HG02884 (cell line): ENCODE measurements at regions not wholly inside any gene's neighbourhood (a gene's known extent, or its start where the extent isn't known, plus 50 kb on each side); places are given as distances from the start of the nearest gene placed in this dataset.
"Not testable (repeated sequence)": the region's sequence is repeated elsewhere in the genome, so short reads cannot be mapped to it uniquely, and the experiment has no call there.

Source experiments
- ATAC-seq: cut with Tn5 transposase; IDR thresholded peaks from one replicate; pipeline ENCODE4 v1.9.1; 2021; ENCODE audit warnings: mild to moderate bottlenecking, moderate library complexity; ENCODE audit not compliant: unreplicated experiment

- not testable (repeated sequence) for ATAC-seq
Observed at GRCh38 chr11:115967203-115967602, 463.0 kb upstream of the CADM1 start.

DNA sequence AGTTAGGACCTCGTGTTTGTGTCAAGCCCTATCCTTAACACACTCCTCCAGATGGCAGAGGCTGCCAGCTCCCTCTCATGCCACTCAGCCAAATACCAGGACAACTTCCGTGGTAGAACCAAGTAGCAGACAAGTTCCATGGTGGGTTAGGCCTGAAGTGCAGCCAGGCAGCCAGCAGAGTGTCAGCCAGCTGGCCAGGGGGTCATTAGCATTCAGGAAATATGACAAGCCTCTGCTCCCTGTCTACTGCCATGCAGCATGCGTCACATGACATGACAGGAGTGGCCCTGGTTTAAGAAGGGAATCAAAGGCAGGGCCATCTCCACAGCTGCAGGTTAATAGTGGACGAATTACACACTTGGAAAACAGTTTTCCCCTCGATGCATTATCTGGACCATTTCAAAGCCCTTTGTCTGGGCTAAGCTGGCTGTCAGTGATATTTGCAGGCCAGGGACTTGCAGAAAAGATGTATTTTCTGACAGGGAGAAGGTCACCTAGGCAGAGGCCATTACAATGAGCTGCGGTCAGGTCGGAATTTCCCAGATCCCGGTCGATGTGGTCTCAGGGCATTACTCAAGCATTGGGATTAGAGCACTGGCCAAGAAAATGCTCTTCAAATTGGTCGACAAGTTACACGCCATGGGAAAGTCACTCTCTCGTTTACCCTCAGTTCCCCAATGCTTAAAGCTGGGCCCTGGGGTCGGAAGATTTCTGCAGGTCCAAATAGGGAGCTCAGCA is 461.7 kb upstream of the CADM1 start:
- no peak for ATAC-seq

GRCh38 chr11:115964091-115964490 is 459.9 kb upstream of the CADM1 start:
- ATAC-seq = no peak

DNA sequence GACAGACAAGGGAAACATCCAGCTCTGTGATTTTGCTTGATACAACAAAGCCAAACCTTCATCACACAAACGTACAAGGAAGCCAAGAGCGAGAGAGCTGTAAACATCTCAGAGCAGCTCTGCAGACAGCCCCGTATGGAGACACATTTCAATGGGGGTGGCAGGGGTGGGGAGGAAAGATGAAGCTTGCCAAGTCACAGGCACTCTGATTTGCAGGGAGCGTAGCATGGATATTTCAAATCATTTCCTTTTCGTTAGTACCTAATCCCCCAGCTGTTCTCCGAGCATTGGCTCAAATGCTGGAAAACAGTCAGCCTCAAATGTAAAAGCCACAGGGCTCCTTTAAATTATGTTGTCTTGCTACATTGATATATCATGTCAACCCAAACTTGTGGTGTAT is 458.9 kb upstream of the CADM1 start:
- no peak for ATAC-seq

DNA sequence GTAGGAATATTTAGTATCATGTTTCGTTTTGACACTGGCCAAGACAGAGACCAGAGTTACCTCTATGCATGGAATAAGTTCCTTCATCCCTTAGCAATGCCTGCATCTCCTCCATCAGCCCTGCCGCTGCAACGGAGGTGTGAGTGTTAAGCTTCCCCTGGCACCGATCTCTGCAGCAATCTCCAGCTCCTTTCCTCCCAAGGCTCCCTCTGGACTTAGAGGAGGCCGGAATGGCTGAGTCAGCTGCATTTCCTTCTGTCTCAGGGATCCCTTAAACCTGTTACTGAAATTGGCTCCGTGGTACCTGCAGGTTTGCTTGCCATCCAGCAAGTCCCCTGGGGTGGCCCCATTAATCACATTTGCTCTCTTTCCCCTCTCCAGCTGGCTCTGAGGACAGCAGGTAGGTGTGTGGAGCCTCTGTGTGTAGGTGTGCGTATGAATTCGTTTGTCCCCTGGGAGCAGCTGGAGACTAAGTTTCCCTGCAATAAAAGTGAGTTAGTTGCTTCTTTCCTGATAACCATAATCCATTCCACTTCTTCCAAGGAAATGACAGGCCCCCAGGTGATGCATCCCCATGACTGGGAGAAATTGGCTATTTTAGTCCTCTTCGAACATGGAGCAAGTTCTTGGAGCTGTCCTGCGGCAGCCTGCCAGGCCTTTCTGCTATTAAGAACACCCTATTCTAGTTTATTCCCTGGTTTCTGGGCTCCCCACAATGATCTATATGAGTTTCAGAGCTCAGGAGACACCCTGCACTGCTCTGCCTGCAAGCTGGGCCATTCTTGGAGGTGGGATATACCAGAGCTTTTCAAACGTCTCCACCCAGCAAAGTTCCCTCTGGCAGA is 457.2 kb upstream of the CADM1 start:
- ATAC-seq = no peak

DNA sequence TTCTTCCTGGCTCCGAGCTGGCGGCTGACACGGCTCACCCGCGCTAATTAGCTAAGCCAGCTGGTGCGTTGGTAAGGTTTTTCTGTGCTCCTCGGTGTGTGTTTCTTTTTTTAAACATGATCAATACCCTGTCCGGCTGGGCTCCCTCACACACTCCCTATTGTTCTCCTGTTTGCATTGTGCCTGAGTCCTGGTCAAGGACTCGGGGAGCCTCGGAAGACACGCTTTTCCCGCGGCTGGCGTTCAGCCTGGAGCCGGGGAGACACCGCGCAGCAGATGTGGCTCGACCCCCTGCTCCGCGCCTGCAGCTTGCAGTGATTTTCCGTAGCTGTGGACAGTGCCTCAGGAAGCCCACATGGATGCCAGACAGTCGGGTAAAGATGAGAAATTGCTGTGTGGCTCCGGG is 454.9 kb upstream of the CADM1 start:
- no peak for ATAC-seq

DNA sequence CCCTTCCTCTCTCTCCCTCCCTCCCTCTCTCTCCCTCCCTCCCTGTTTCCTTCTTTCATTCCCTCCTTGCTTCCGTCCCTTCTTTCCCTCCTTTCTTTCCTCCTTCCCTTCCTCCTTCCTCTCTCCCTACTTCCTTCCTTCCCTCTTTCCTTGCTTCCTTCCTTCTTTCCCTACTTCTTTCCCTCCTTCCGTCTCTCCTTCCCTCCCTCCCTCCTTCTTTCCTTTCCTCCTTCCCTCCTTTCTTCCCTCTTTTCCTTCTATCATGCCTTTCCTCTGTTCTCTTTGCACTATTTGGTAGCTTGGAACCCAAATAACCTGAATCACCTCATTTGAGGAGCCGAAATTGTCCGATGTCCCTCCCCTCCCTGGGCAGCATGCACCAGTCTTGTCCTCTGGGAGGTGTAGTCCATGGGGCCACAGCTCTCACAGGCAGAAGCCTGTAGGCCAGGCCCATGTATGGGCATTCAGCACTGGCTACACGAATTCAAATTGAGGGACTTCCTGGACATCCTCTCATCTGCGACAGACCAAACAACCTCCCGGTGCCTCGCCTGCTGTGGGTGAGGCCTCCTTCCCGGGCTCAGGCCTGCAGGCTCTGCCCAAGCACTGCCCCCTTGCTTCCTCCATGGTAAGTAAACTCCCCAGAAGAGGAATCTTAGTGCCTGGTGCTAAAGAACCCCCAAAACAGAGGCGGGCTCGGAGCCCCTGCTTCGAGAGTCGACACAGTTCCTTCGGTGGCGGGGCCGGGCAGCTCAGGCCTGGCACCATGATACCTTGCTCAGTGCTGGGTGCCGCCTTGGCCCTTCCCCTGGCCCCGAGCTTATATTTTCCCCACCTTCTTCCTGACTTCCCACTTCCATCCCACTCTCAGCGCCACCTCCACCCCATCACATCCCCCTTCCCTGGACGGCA is 454.1 kb upstream of the CADM1 start:
- ATAC-seq = no peak

DNA sequence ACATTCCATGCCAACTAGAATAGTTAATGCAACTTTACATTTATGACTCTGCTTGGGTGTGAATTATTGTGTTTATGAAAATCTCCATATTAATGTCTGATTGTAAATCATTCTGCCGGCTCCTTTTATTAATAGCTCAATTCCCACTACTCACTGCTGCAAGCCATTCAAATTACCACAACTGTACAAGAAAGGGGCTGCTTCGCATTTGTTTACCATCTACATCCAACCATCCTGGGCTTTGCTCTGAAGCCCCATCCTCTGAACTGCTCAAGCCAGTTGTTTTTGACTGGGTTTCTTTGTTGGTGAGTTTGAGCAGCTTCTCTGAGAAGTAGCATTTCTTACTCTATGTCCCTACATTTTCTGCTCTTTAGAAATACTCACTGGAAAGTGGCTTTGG is 451.6 kb upstream of the CADM1 start:
- ATAC-seq = no peak

DNA sequence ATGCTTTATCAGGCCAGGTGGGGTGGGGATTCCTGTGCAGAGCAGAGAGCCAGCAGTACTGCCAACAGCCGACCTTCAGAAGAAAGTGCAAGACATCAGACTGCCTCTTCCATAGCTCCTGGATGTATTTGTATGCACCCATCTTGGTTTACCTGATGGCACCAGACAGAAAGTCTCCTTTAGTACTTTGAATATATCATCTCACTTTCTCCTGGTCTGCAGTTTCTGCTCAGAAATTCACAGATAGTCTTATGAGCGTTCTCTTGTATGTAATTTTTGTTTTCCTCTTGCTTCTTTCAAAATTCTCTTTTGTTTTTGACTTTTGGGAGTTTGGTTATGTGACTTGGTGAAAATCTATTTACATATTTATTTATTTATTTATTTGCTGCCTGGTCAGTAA is 446.4 kb upstream of the CADM1 start:
- no peak for ATAC-seq

GRCh38 chr11:115944596-115944995 is 440.4 kb upstream of the CADM1 start:
- no peak for ATAC-seq

GRCh38 chr11:115942011-115942410 is 437.8 kb upstream of the CADM1 start:
- ATAC-seq = no peak

DNA sequence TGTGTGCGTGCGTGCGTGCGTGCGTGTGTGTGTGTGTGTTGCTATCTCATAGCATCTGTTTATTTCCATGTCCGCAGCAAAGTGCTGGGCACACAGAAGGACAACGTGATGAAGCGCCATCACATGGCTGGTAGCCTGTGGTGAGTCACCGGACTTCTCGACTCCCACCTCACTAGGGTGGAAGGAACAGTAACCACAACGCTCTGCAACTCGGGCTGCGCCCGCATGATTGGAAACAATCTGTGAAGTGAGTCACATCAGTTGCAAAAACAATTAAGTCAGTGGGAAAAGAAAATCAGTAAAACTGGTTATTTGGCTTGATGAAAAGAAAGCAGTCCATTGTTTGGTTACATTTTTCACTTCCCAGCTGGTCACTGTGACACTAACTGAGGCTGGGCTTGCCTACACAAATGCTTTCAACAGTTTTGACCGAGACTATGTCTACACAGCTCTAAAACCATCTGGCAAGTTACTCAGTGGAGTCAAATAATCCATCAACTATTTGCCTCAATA is 437.3 kb upstream of the CADM1 start:
- no peak for ATAC-seq

DNA sequence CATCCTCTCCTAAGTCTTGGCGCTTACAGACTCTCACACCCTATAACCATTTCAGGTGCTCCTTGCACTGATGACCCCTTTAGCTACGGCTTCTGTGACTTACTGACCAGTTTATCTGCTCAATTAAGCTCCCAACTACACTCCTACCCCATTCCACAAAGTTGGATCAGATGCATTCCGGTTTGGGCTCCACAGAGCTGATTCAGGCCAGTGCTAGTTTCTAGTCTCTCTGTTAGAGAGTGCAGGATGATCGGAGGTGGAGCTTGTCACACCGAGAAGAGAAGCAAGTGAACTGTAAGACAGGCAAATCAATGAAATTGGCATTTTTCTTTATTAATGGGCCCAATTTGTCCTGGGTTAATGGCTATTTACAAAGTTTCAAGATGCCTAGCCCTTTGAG is 436.8 kb upstream of the CADM1 start:
- ATAC-seq = no peak

DNA sequence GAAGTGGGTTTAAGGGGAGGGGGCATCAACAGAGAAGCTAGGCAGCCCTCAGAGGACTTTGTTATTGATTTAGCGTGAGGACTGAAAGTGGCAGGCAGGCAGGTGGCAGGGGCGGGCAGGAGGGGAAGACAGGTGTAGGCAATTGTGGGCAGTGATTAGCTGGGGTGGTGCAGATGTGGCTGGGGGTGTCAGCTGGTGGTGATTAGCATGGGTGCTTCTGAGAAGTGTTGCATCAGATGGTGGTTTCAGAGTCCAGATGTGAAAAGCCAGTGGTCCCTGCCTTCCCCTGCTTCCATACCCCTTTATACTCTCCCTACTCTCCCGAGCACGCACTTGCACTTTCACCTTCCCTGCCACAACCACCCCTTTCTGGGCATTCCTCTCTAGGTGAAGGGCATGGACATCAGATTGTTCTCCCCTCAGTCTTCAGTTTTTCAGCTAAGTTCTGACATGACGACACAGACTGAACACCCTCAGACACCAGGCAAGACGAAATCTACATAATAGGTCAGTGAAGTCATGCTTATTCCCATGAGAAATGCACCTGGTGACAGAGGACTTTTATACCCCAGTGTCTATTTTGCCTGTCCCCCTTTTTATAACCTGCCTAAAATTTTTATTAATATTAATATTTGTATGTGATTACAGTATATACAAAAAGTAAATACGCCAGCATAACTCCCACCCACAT is 435.7 kb upstream of the CADM1 start:
- ATAC-seq = no peak

DNA sequence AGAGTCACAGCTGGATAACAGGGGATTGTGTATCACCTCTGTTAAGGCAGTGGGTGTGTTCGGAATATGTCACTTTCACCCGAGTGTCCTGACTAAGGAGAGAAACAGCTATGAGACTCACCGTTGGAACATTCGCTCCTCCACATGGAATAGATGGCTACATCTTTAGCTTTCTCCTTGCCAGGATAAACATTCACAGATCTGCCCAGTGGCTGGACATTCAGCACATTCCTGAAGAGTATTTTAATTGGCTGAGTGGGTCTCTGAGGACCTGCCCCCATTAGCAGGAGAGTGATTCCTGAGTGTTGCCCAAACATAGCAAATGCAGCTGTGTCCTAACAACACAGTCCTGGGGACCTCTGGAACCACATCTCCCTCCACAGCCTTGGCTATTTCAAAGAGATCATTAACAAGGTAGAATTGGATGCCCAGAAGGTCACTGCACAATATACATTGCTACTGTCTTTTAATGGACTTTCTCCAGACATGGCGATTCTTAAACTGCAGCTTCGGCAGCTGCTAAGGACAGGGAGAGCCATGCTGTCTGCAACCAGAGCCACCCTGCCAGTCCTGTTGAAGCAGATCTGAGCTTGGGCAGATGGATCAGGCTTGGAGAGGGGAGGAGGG is 435.0 kb upstream of the CADM1 start:
- no peak for ATAC-seq

GRCh38 chr11:115933564-115933963 is 429.3 kb upstream of the CADM1 start:
- ATAC-seq = no peak

DNA sequence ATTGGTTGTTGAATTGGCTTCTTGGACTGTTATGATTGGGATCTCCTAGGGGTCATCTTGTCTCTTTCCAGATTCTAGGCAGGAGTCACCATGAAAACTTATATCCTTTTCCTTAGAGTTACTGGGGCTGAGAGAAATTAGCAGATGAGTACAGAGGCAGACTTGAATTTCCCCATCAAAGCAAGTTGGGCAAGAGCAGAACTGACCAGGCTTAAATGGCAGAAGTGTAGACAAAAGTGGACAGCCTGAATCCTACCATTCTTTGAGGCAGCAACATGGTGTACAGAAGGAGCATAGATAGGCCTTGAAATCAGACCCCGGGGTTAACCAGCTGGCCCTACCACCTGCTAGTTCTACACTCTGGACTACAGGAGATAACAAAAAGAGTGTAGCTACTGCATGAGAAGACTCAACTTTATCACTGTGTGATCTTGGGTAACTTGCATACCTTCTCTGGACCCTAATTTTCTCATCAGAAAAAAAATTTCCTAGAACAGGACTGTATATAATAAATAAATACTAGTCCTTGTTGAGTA is 427.4 kb upstream of the CADM1 start:
- ATAC-seq = no peak

- ATAC-seq = no peak
Observed at GRCh38 chr11:115930886-115931547, 426.8 kb upstream of the CADM1 start.

DNA sequence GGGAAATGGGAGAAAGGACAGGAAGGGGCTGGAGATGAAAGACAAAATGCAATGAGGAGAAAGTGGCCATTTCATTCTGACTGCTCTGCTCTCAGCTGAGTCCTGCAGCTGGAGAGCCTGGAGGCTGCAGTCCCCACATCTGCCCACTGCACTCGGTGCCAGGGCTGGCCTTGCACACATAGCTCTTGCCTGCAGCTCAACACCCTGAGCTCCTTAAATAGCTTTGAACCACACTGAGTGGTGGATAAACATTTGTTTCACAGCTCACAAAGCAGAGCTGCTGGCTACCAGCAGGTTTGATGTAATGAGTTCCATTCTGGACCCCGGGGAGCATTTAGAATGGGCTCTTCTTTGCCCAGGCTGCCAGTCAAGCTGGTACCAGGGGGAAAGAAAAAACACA is 426.1 kb upstream of the CADM1 start:
- ATAC-seq = no peak
